Kidney (tissue), 13 donors: ENCODE measurements at regions not wholly inside any gene's neighbourhood (a gene's known extent, or its start where the extent isn't known, plus 50 kb on each side); places are given as distances from the start of the nearest gene placed in this dataset.

Experiments used
- DNase-seq, 5 donors: peaks; one replicate each; pipeline ENCODE4 v3.0.0-alpha.2; 2013 to 2020
- FAIRE-seq: peaks from 2 replicates; lab custom pipeline; 2012; peaks lifted over from hg19 to GRCh38; lab: Jason Lieb, UNC
- H3K27ac ChIP-seq, 2 donors: one replicate each; pipeline ENCODE4 v1.7.0; 2013; ENCODE audit warnings: low read depth in 2 of 2, low read length in 2 of 2, inconsistent platforms in 1 of 2
- H3K27me3 ChIP-seq: one replicate; pipeline ENCODE4 v1.7.1; 2013; ENCODE audit warnings: low read length, inconsistent platforms; ENCODE audit not compliant: control insufficient read depth, insufficient read depth
- H3K36me3 ChIP-seq, 3 donors: one replicate each; pipeline versions ENCODE4 v1.7.0 to v1.7.1; 2013; ENCODE audit warnings: low read length in 3 of 3, control low read depth in 1 of 3, inconsistent platforms in 1 of 3; ENCODE audit not compliant: insufficient read depth in 3 of 3, control insufficient read depth in 2 of 3
- H3K4me1 ChIP-seq, 3 donors: one replicate each; pipeline versions ENCODE4 v1.7.0 to v1.7.1; 2013; ENCODE audit warnings: low read length in 3 of 3, inconsistent platforms in 1 of 3, low read depth in 1 of 3; ENCODE audit not compliant: control insufficient read depth in 2 of 3, insufficient read depth in 2 of 3
- H3K4me3 ChIP-seq, 3 donors: one replicate each; pipeline versions ENCODE4 v1.7.0 to v1.8.1; 2013; ENCODE audit warnings: low read length in 3 of 3, control low read depth in 1 of 3, inconsistent platforms in 1 of 3
- H3K9ac ChIP-seq, 3 donors: one replicate each; pipeline versions ENCODE4 v1.7.0 to v1.7.1; 2013; ENCODE audit warnings: low read length in 3 of 3, control low read depth in 1 of 3, inconsistent platforms in 1 of 3
- H3K9me3 ChIP-seq, 3 donors: one replicate each; pipeline versions ENCODE4 v1.7.0 to v1.7.1; 2013; ENCODE audit warnings: low read length in 3 of 3, control low read depth in 1 of 3, inconsistent platforms in 1 of 3; ENCODE audit not compliant: control insufficient read depth in 2 of 3, insufficient read depth in 1 of 3
- intact Hi-C: fragments of 100-400 bp; cut with DNase I; formaldehyde crosslinking; loops from one replicate; pipeline ENCODE4 v1.11.1; 2022
- TF ChIP-seq, protein P1 (sequence below): IDR thresholded peaks from 3 replicates; pipeline ENCODE4 v1.5.1; 2012; ENCODE audit warnings: mild to moderate bottlenecking, moderate library complexity, borderline replicate concordance; ENCODE audit not compliant: insufficient read depth; ENCODE audit errors: extremely low read depth
- donor health status: control.
- donor health status: control.
- donor health status: control.
- donor health status: control.
- donor health status: control.
- donor health status: DM: yes; HTN: yes; CAD: no.
- donor health status: Normal renal cell carcinoma (clear cell type).

DNA sequence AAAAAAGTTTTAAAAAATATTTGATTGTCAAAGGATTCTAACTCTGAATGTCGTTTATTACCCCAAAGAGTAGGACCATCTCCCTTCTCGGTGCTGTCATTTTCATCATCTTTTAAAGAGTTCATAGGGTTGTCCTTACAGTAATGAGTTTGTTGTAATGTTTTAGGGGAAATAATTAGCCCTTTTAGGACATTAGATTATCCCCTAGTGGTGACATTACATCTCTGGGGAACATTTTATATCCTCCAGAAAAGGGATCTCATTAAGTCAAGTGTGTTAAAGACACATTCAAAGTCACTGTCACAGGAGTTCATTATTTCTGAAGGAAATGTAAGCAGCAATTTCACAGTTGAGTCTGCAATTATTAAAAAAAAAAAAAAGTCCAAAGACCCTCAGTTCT, 99.3 kb upstream of the GJB6 start:
- Histone ChIP-seq H3K36me3 (no peaks in the 10 kb centered on the region), H3K4me3 (no peak overlapping the region), H3K4me1 (no peaks in the 10 kb centered on the region), H3K9ac (no peak overlapping the region), H3K9me3 (no peaks in the 10 kb centered on the region), H3K27me3 (no peaks in the 10 kb centered on the region), H3K27ac (no peak overlapping the region)
- DNase-seq = no peak
- intact Hi-C loops = no loop called here
- no peak for FAIRE-seq
- TF ChIP-seq, protein P1, sequence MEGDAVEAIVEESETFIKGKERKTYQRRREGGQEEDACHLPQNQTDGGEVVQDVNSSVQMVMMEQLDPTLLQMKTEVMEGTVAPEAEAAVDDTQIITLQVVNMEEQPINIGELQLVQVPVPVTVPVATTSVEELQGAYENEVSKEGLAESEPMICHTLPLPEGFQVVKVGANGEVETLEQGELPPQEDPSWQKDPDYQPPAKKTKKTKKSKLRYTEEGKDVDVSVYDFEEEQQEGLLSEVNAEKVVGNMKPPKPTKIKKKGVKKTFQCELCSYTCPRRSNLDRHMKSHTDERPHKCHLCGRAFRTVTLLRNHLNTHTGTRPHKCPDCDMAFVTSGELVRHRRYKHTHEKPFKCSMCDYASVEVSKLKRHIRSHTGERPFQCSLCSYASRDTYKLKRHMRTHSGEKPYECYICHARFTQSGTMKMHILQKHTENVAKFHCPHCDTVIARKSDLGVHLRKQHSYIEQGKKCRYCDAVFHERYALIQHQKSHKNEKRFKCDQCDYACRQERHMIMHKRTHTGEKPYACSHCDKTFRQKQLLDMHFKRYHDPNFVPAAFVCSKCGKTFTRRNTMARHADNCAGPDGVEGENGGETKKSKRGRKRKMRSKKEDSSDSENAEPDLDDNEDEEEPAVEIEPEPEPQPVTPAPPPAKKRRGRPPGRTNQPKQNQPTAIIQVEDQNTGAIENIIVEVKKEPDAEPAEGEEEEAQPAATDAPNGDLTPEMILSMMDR = no peak

DNA sequence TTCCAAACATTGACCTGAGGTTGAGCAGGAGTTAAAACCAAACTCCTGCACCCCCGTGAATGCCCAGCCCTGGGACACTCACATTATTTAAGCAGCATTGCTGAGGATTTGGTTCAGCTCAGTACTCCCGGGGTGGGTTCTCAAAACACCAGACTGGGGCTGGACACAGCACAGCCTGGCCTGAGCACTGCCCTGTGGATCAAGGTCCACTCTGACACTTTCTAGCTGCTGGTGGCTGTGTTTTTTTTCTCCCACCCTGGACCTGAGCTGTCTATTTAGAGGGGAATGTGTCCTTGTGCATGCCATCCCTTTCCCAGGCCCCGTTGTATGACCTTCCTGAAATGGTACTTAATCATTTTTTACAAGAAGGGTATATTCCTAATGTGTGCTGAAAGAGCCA, 94.7 kb upstream of the GJB6 start:
- Histone ChIP-seq H3K27me3 (no peaks in the 10 kb centered on the region), H3K9ac (no peak overlapping the region), H3K36me3 (no peaks in the 10 kb centered on the region), H3K4me3 (no peak overlapping the region), H3K9me3 (peaks cover 0 to 7% (median 0%) of the 10 kb centered on the region in 3 donors), H3K27ac (no peak overlapping the region), H3K4me1 (no peaks in the 10 kb centered on the region)
- TF ChIP-seq, protein P1 = no peak
- DNase-seq (no peak), FAIRE-seq (no peak)
- intact Hi-C loops = no loop called here

DNA sequence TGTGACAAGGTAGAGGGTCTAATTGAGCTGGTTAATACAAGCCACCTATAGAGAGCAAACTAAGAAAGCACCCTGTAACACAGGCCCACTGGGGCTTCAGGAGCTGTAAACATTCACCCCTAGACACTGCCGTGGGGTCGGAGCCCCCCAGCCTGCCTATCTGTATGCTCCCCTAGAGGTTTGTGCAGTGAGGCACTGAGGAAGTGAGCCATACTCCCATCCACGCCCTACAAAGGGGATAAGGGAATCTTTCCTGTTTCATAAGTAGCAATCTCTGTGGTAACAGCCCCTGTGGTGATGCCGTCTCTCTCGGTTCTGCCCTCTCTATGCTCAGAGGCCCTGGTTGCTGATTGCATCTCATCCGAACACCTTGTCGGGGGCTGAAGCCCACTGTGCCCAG, 94.2 kb upstream of the GJB6 start:
- DNase-seq (no peak), FAIRE-seq (no peak)
- peaks cover 0 to 7% (median 0%) of the 10 kb centered on the region in 3 donors for H3K9me3 ChIP-seq

More for the DNA sequence above, 94.2 kb upstream of the GJB6 start:
- TF ChIP-seq, protein P1 = no peak
- no peaks in the 10 kb centered on the region for H3K36me3 ChIP-seq
- H3K4me1 ChIP-seq = no peaks in the 10 kb centered on the region
- H3K27ac ChIP-seq = no peak overlapping the region
- intact Hi-C loops = no loop called here
- no peak overlapping the region for H3K9ac ChIP-seq
- no peaks in the 10 kb centered on the region for H3K27me3 ChIP-seq
- H3K4me3 ChIP-seq = no peak overlapping the region
